ENCODE measurements at regions not wholly inside any gene's neighbourhood (a gene's known extent, or its start where the extent isn't known, plus 50 kb on each side); places are given as distances from the start of the nearest gene placed in this dataset.

DNA sequence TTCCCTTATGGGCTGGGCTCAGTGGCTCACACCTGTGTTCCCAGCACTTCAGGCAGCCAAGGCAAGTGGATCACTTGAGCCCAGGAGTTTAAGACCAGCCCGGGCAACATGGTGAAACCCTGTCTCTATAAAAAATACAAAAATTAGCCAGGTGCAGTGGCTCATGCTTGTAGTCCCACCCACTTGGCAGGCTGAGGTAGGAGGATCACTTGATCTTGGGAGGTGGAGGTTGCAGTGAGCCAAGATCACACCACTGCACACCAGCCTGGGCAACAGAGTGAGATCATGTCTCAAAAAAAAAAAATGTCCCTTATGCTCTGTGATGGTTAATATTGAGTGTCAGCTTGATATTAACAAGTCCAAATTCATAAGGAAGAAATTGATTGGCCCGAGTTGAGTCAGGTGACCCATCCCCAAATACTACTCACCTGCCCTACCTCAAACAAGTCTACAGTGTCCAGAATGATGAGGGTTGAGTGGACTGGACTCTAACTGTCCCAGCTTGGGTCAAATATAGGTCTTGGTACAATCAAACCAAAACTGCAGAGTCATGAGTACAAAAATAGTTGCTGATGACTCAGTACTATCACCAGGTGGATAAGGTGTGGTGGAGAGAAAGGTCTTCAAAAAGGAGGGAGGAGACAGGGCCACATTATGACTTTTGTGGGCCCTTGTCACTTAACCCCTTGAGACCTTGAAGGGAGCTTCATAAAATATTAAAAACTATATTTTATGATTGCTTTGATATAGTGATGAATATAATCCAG, 161.0 kb downstream of the ZNF326 start:
- Histone ChIP-seq H3K9me3 (no peaks in the 10 kb centered on the region), H3K4me3 (no peak overlapping the region), H3K4me1 (no peaks in the 10 kb centered on the region), H3K4me2 (no peak overlapping the region), H3K27ac (no peak overlapping the region)
- no peak for FAIRE-seq
- ATAC-seq: no peak
- no peak for DNase-seq (ENCODE audit: low read depth in 1 of 2, low spot score in 1 of 2)
- POLR2A ChIA-PET: no interaction called here
- TF ChIP-seq PHF8 (IDR thresholded peaks at IDR 0.05; ENCODE audit: borderline replicate concordance, low read depth) (no peak), RFX5 (IDR thresholded peaks at IDR 0.05) (no peak), HMGXB4 (CRISPR knock-in tag; IDR thresholded peaks at IDR 0.05; ENCODE audit: borderline replicate concordance) (no peak), JUNB (IDR thresholded peaks at IDR 0.05) (no peak), POLR2AphosphoS2 (conservative IDR thresholded peaks at IDR 0.05; ENCODE audit: low read length) (no peak), NPAS2 (CRISPR knock-in tag; IDR thresholded peaks at IDR 0.05; ENCODE audit: borderline replicate concordance) (no peak), CBX2 (IDR thresholded peaks at IDR 0.05; ENCODE audit: borderline replicate concordance, low read depth) (no peak), NFE2L2 (conservative IDR thresholded peaks at IDR 0.05; ENCODE audit: low read length) (no peak), FOSL2 (IDR thresholded peaks at IDR 0.05) (no peak), FOSL2 (CRISPR knock-in tag; IDR thresholded peaks at IDR 0.05) (no peak), HES2 (IDR thresholded peaks at IDR 0.05) (no peak), RCOR1 (IDR thresholded peaks at IDR 0.05; ENCODE audit: low read depth, low read length) (no peak)
- TF ChIP-seq, protein P1, sequence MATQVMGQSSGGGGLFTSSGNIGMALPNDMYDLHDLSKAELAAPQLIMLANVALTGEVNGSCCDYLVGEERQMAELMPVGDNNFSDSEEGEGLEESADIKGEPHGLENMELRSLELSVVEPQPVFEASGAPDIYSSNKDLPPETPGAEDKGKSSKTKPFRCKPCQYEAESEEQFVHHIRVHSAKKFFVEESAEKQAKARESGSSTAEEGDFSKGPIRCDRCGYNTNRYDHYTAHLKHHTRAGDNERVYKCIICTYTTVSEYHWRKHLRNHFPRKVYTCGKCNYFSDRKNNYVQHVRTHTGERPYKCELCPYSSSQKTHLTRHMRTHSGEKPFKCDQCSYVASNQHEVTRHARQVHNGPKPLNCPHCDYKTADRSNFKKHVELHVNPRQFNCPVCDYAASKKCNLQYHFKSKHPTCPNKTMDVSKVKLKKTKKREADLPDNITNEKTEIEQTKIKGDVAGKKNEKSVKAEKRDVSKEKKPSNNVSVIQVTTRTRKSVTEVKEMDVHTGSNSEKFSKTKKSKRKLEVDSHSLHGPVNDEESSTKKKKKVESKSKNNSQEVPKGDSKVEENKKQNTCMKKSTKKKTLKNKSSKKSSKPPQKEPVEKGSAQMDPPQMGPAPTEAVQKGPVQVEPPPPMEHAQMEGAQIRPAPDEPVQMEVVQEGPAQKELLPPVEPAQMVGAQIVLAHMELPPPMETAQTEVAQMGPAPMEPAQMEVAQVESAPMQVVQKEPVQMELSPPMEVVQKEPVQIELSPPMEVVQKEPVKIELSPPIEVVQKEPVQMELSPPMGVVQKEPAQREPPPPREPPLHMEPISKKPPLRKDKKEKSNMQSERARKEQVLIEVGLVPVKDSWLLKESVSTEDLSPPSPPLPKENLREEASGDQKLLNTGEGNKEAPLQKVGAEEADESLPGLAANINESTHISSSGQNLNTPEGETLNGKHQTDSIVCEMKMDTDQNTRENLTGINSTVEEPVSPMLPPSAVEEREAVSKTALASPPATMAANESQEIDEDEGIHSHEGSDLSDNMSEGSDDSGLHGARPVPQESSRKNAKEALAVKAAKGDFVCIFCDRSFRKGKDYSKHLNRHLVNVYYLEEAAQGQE (IDR thresholded peaks at IDR 0.05): no peak
- 0% methylated on average over 2 of the region's 2 CpGs for WGBS (ENCODE audit: missing lambda C conversion rate)
- CTCF ChIA-PET: no interaction called here

DNA sequence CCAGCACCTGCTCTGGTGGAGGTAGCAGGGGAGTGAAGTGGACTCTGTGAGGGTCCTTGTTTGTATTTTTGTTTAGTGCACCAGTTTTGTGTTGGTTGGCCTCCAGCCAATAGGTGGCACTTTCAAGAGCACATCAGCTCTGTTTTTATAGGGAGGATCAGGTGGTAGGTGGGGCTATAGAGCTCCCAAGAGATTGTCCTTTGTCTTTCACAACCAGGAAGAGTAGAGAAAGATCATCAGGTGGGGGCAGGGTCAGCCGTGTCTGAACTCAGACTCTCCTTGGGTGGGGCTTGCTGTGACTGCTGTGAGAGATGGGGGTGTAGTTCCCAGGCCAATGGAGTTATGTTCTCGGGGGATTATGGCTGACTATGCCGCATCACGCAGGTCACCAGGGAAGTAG, 159.8 kb downstream of the ZNF326 start:
- TF ChIP-seq RFX5 (IDR thresholded peaks at IDR 0.05): no peak
- ATAC-seq: no peak
- Histone ChIP-seq H3K27ac (no peak overlapping the region), H3K4me3 (no peak overlapping the region), H3K4me2 (no peak overlapping the region), H3K4me1 (no peaks in the 10 kb centered on the region), H3K9me3 (no peaks in the 10 kb centered on the region)
- WGBS (ENCODE audit: missing lambda C conversion rate): 13% methylated on average over 1 of the region's 4 CpGs
- DNase-seq (ENCODE audit: low read depth in 1 of 2, low spot score in 1 of 2): no peak
- ChIA-PET CTCF (no interaction called here), POLR2A (no interaction called here)
- FAIRE-seq: no peak

DNA sequence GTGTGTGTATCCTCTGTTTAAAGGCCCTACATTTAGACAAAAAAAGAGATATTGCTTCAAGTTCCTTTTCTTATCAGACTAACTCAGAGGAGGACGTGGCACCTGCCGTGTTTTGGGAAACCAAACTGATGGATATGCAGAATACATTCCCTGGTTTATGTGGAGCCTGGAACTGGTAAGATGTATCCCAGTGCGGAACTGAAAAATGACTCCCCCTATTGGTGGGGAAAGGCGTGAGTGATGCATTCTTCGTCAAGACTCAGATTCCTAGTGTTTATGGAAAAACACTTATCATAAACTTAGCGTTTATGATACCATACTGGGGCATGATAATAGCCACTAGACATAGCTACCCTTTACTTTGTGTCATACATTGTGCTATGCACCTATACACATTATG, 154.2 kb downstream of the ZNF326 start:
- ChIA-PET POLR2A (no interaction called here), CTCF (no interaction called here)
- 36% methylated on average over 6 of the region's 6 CpGs for WGBS (ENCODE audit: missing lambda C conversion rate)
- Histone ChIP-seq H3K4me2 (no peak overlapping the region), H3K4me1 (no peaks in the 10 kb centered on the region), H3K27ac (no peak overlapping the region), H3K9me3 (no peaks in the 10 kb centered on the region), H3K4me3 (no peak overlapping the region)
- TF ChIP-seq HOXA7 (CRISPR knock-in tag; IDR thresholded peaks at IDR 0.05) (no peak), SMC3 (IDR thresholded peaks at IDR 0.05) (no peak), POLR2AphosphoS2 (conservative IDR thresholded peaks at IDR 0.05; ENCODE audit: low read length) (no peak), ZC3H11A (IDR thresholded peaks at IDR 0.05) (no peak), KDM5A (IDR thresholded peaks at IDR 0.05) (no peak), MYC (IDR thresholded peaks at IDR 0.05; ENCODE audit: borderline replicate concordance, low read length) (no peak), RFX5 (IDR thresholded peaks at IDR 0.05) (no peak), RAD21 (conservative IDR thresholded peaks at IDR 0.05 in 1 of 2, IDR thresholded peaks at IDR 0.05 in 1 of 2) (no peak), RCOR1 (IDR thresholded peaks at IDR 0.05; ENCODE audit: low read depth, low read length) (no peak), CHD4 (IDR thresholded peaks at IDR 0.05; ENCODE audit: borderline replicate concordance) (no peak), CBX8 (IDR thresholded peaks at IDR 0.05) (no peak), FOSB (CRISPR knock-in tag; IDR thresholded peaks at IDR 0.05) (no peak), TFCP2L1 (CRISPR knock-in tag; IDR thresholded peaks at IDR 0.05) (no peak), FOSL2 (IDR thresholded peaks at IDR 0.05) (no peak), FOSL2 (CRISPR knock-in tag; IDR thresholded peaks at IDR 0.05) (no peak), HEYL (CRISPR knock-in tag; IDR thresholded peaks at IDR 0.05) (no peak), RARB (CRISPR knock-in tag; IDR thresholded peaks at IDR 0.05) (no peak), KDM1A (IDR thresholded peaks at IDR 0.05; ENCODE audit: low read depth) (no peak), ZNF302 (CRISPR knock-in tag; IDR thresholded peaks at IDR 0.05) (no peak)
- TF ChIP-seq, protein P2, sequence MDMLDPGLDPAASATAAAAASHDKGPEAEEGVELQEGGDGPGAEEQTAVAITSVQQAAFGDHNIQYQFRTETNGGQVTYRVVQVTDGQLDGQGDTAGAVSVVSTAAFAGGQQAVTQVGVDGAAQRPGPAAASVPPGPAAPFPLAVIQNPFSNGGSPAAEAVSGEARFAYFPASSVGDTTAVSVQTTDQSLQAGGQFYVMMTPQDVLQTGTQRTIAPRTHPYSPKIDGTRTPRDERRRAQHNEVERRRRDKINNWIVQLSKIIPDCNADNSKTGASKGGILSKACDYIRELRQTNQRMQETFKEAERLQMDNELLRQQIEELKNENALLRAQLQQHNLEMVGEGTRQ (IDR thresholded peaks at IDR 0.05): no peak
- FAIRE-seq (no peak), DNase-seq (ENCODE audit: low read depth in 1 of 2, low spot score in 1 of 2) (no peak), ATAC-seq (no peak)
